Mesenchymal stem cell (in vitro differentiated cells and primary cell): ENCODE measurements at regions not wholly inside any gene's neighbourhood (a gene's known extent, or its start where the extent isn't known, plus 50 kb on each side); places are given as distances from the start of the nearest gene placed in this dataset.

Source experiments
- DNase-seq: peaks from one replicate; pipeline ENCODE4 v3.0.0-alpha.2; 2013
- H2AFZ ChIP-seq: one replicate; pipeline ENCODE4 v1.6.1; 2013; ENCODE audit warnings: low read depth, mild to moderate bottlenecking, control low read depth, inconsistent platforms, low read length, moderate library complexity
- H2AK5ac ChIP-seq: 2 replicates; pipeline ENCODE4 v1.6.1; 2013; ENCODE audit warnings: low read length, moderate library complexity, mild to moderate bottlenecking, inconsistent platforms; ENCODE audit not compliant: severe bottlenecking
- H2BK120ac ChIP-seq: one replicate; pipeline ENCODE4 v1.6.1; 2013; ENCODE audit warnings: low read depth, mild to moderate bottlenecking, inconsistent platforms, low read length, moderate library complexity
- H2BK12ac ChIP-seq, 2 experiments: one replicate each; pipeline ENCODE4 v1.6.1; 2013; ENCODE audit warnings: inconsistent platforms in 2 of 2, low read length in 2 of 2, mild to moderate bottlenecking in 2 of 2, moderate library complexity in 2 of 2, control low read depth in 1 of 2
- H2BK15ac ChIP-seq: one replicate; pipeline ENCODE4 v1.6.1; 2013; ENCODE audit warnings: mild to moderate bottlenecking, low read depth, inconsistent platforms; ENCODE audit not compliant: poor library complexity, severe bottlenecking
- H2BK5ac ChIP-seq: 2 replicates; pipeline ENCODE4 v1.6.1; 2013; ENCODE audit warnings: low read depth, mild to moderate bottlenecking, low read length, control low read depth, inconsistent platforms; ENCODE audit not compliant: poor library complexity, severe bottlenecking
- H3K14ac ChIP-seq, 2 experiments: one replicate each; pipeline ENCODE4 v1.6.1; 2013; ENCODE audit warnings: inconsistent platforms in 2 of 2, low read length in 2 of 2, control low read depth in 1 of 2, mild to moderate bottlenecking in 1 of 2, moderate library complexity in 1 of 2
- H3K18ac ChIP-seq, 2 experiments: one replicate each; pipeline ENCODE4 v1.6.1; 2013; ENCODE audit warnings: inconsistent platforms in 2 of 2, low read length in 2 of 2, control low read depth in 1 of 2, low read depth in 1 of 2, mild to moderate bottlenecking in 1 of 2
- H3K23ac ChIP-seq, 2 experiments: one replicate each; pipeline ENCODE4 v1.6.1; 2013; ENCODE audit warnings: inconsistent platforms in 2 of 2, low read length in 2 of 2, mild to moderate bottlenecking in 2 of 2, moderate library complexity in 2 of 2, control low read depth in 1 of 2
- H3K27ac ChIP-seq: 2 replicates; pipeline ENCODE4 v1.5.1; 2013; ENCODE audit warnings: mild to moderate bottlenecking, moderate library complexity, low read length, control low read depth, inconsistent platforms; ENCODE audit not compliant: poor library complexity, severe bottlenecking
- H3K27me3 ChIP-seq, 2 experiments: 2 replicates each; pipeline versions ENCODE4 v1.6.1 to v1.7.0; 2013; ENCODE audit warnings: low read length in 2 of 2, mild to moderate bottlenecking in 2 of 2, moderate library complexity in 2 of 2, control low read depth in 1 of 2, inconsistent platforms in 1 of 2; ENCODE audit not compliant: control insufficient read depth in 1 of 2, insufficient read depth in 1 of 2
- H3K36me3 ChIP-seq, 2 experiments: 2 replicates each; pipeline versions ENCODE4 v1.6.1 to v1.7.0; 2013; ENCODE audit warnings: low read length in 2 of 2, control low read depth in 1 of 2, inconsistent platforms in 1 of 2, low read depth in 1 of 2, mild to moderate bottlenecking in 1 of 2; ENCODE audit not compliant: insufficient read depth in 2 of 2, control insufficient read depth in 1 of 2
- H3K4ac ChIP-seq, 2 experiments: one replicate each; pipeline ENCODE4 v1.6.1; 2013; ENCODE audit warnings: inconsistent platforms in 2 of 2, low read length in 2 of 2, mild to moderate bottlenecking in 2 of 2, moderate library complexity in 2 of 2, control low read depth in 1 of 2, low read depth in 1 of 2
- H3K4me1 ChIP-seq: 2 replicates; pipeline ENCODE4 v1.6.1; 2013; ENCODE audit warnings: low read depth, low read length, control low read depth; ENCODE audit not compliant: control insufficient read depth, insufficient read depth
- H3K4me2 ChIP-seq: 2 replicates; pipeline ENCODE4 v1.6.1; 2013; ENCODE audit warnings: low read length, mild to moderate bottlenecking, inconsistent platforms; ENCODE audit not compliant: poor library complexity, severe bottlenecking
- H3K4me3 ChIP-seq, 2 experiments: 2 replicates each; pipeline versions ENCODE4 v1.5.1 to v1.7.0; 2013; ENCODE audit warnings: low read length in 2 of 2, mild to moderate bottlenecking in 2 of 2, control low read depth in 1 of 2, low read depth in 1 of 2; ENCODE audit not compliant: insufficient read depth in 1 of 2
- H3K79me1 ChIP-seq: replicated peaks from 2 replicates; pipeline ENCODE4 v1.6.1; 2013; ENCODE audit warnings: mild to moderate bottlenecking, control low read depth, low read length, inconsistent platforms; ENCODE audit not compliant: poor library complexity, severe bottlenecking
- H3K9ac ChIP-seq: 2 replicates; pipeline ENCODE4 v1.7.0; 2013; ENCODE audit warnings: mild to moderate bottlenecking, low read length, moderate library complexity
- H3K9me3 ChIP-seq: 2 replicates; pipeline ENCODE4 v1.7.0; 2013; ENCODE audit warnings: mild to moderate bottlenecking, low read length; ENCODE audit not compliant: control insufficient read depth
- H4K8ac ChIP-seq: one replicate; pipeline ENCODE4 v1.6.1; 2013; ENCODE audit warnings: inconsistent platforms, mild to moderate bottlenecking, low read length, moderate library complexity
- H4K91ac ChIP-seq: one replicate; pipeline ENCODE4 v1.6.1; 2013; ENCODE audit warnings: mild to moderate bottlenecking, low read length, inconsistent platforms
- WGBS: methylation state at CpG from one replicate; pipeline ENCODE4 v1.1.7; 2013; ENCODE audit warnings: mixed read lengths; 5-methylcytosine and 5-hydroxymethylcytosine counted together

GRCh38 chr5:53405396-53405795 lies 75.0 kb upstream of the FST start:
- H4K8ac ChIP-seq, result no peak overlapping the region
- H2AK5ac ChIP-seq, result no peak overlapping the region
- no peak overlapping the region for H2BK120ac ChIP-seq
- H2BK15ac ChIP-seq, result no peak overlapping the region
- H3K4me1 ChIP-seq, result no peaks in the 10 kb centered on the region
- no peaks in the 10 kb centered on the region for H3K79me1 ChIP-seq
- no peak overlapping the region for H3K18ac ChIP-seq
- H3K27ac ChIP-seq, result no peak overlapping the region
- no peak overlapping the region for H3K14ac ChIP-seq
- no peaks in the 10 kb centered on the region for H3K27me3 ChIP-seq
- H3K4me2 ChIP-seq, result no peak overlapping the region
- H3K23ac ChIP-seq, result no peak overlapping the region
- H3K4ac ChIP-seq, result no peak overlapping the region
- H3K36me3 ChIP-seq, result no peaks in the 10 kb centered on the region
- no peak overlapping the region for H2BK12ac ChIP-seq
- H3K9ac ChIP-seq, result no peak overlapping the region
- H4K91ac ChIP-seq, result no peak overlapping the region
- H2AFZ ChIP-seq, result no peak overlapping the region
- no peaks in the 10 kb centered on the region for H3K9me3 ChIP-seq
- peak; percentile 58 for DNase-seq
- no peak overlapping the region for H3K4me3 ChIP-seq
- 100% methylated on average over 1 of the region's 1 CpG for WGBS
- no peak overlapping the region for H2BK5ac ChIP-seq

DNA sequence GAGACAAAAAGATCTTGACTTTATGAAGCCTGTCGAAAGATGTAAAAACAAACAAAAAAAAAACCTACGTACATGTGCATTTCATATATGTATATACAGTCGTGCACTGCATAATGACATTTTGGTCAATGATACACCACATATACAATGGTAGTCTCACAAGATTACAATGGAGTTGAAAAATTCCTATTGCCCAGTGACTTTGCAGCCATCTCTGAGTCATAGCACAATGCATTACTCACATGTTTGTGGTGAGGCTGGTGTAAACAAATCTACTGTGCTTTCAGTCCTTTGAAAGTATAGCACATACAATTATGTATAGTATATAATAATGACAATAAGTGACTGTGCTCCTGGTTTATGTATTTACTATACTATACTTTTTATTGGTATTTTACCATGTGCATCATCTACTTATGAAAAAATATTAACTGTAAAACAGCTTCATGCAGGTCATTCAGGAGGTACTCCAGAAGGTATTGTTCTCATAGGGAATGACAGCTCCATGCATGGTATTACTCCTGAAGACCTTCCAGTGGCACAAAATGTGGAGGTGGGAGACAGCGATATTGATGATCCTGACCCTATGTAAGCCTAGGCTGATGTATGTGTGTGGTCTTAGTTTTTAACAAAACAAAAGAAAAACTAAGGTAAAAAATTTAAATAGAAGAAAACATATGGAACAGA lies 73.7 kb upstream of the FST start:
- DNase-seq, result peak; percentile 94
- H3K9me3 ChIP-seq, result no peaks in the 10 kb centered on the region
- H3K23ac ChIP-seq, result no peak overlapping the region
- no peak overlapping the region for H2BK15ac ChIP-seq
- H3K18ac ChIP-seq, result peak overlapping the region; percentile 61 to 99
- H4K8ac ChIP-seq, result peak overlapping the region; percentile 60
- no peak overlapping the region for H3K14ac ChIP-seq
- H3K4me3 ChIP-seq, result no peak overlapping the region
- no peaks in the 10 kb centered on the region for H3K27me3 ChIP-seq
- no peak overlapping the region for H2AFZ ChIP-seq
- H3K4me2 ChIP-seq, result no peak overlapping the region
- H2BK12ac ChIP-seq, result peak overlapping the region in 1 of 2 experiments; percentile 97
- no peaks in the 10 kb centered on the region for H3K79me1 ChIP-seq
- H3K4me1 ChIP-seq, result no peaks in the 10 kb centered on the region
- peak overlapping the region; percentile 78 for H3K27ac ChIP-seq
- H4K91ac ChIP-seq, result no peak overlapping the region
- H2BK5ac ChIP-seq, result no peak overlapping the region
- H3K9ac ChIP-seq, result peak overlapping the region; percentile 11
- no peak overlapping the region for H2AK5ac ChIP-seq
- H3K36me3 ChIP-seq, result no peaks in the 10 kb centered on the region
- 0% methylated on average over 1 of the region's 4 CpGs for WGBS
- no peak overlapping the region for H3K4ac ChIP-seq
- H2BK120ac ChIP-seq, result no peak overlapping the region

DNA sequence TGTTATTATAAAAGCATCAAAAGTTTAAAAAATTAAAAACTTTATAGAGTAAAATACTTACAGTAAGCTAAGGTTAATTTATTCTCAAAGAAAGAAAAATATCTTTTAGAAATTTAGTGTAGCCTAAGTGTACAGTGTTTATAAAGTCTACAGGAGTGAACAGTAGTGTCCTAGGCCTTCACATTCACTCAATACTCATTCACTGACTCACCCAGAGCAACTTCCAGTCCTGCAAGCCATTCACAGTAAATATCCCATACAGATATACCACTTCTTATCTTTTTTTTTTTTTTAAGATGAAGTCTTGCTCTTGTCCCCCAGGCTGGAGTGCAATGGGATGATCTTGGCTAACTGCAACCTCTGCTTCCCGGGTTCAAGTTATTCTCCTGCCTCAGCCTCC lies 73.1 kb upstream of the FST start:
- H3K4me1 ChIP-seq, result no peaks in the 10 kb centered on the region
- H3K27me3 ChIP-seq, result no peaks in the 10 kb centered on the region
- no peak overlapping the region for H4K8ac ChIP-seq
- no peak overlapping the region for H2BK120ac ChIP-seq
- H2BK15ac ChIP-seq, result no peak overlapping the region
- H2BK12ac ChIP-seq, result no peak overlapping the region
- no peak overlapping the region for H3K14ac ChIP-seq
- no peak overlapping the region for H3K27ac ChIP-seq
- H4K91ac ChIP-seq, result no peak overlapping the region
- H3K9ac ChIP-seq, result peak overlapping the region; percentile 11
- no peaks in the 10 kb centered on the region for H3K9me3 ChIP-seq
- no peak overlapping the region for H3K23ac ChIP-seq
- H2BK5ac ChIP-seq, result no peak overlapping the region
- H3K4me2 ChIP-seq, result no peak overlapping the region
- no peaks in the 10 kb centered on the region for H3K79me1 ChIP-seq
- WGBS, result 43% methylated on average over 1 of the region's 1 CpG
- H3K4ac ChIP-seq, result no peak overlapping the region
- no peak overlapping the region for H2AK5ac ChIP-seq
- peak; percentile 81 for DNase-seq
- no peak overlapping the region for H3K4me3 ChIP-seq
- no peaks in the 10 kb centered on the region for H3K36me3 ChIP-seq
- H2AFZ ChIP-seq, result no peak overlapping the region
- H3K18ac ChIP-seq, result no peak overlapping the region

DNA sequence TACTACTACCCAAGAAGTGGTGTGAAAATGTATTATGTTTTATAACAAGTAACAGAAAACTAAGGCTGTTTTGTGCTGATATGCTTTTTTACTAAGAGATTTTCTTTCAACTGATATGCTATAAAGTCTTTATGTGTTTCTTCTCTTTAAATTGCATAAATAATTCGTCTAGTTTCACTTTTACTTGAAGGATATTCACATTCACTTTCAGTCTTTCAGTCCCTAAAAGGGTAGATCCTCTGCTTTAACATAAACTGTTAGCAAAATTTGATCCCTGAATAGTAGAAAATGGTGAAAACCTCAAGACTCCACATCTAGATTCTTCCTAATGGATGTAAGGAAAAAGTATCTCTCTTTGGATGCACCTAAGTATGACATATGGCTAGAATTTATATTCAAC lies 69.0 kb upstream of the FST start:
- no peaks in the 10 kb centered on the region for H3K9me3 ChIP-seq
- H3K27ac ChIP-seq, result no peak overlapping the region
- no CpG with 5 or more reads among the region's 1 CpG for WGBS

More for the DNA sequence above, 69.0 kb upstream of the FST start:
- H2BK5ac ChIP-seq, result no peak overlapping the region
- no peak overlapping the region for H2BK12ac ChIP-seq
- peak overlapping the region in 1 of 2 experiments; percentile 39 for H3K4me3 ChIP-seq
- no peaks in the 10 kb centered on the region for H3K4me1 ChIP-seq
- no peak overlapping the region for H3K23ac ChIP-seq
- no peak overlapping the region for H3K4me2 ChIP-seq
- H3K79me1 ChIP-seq, result no peaks in the 10 kb centered on the region
- H3K27me3 ChIP-seq, result no peaks in the 10 kb centered on the region
- H3K9ac ChIP-seq, result peak overlapping the region; percentile 74
- no peak overlapping the region for H2AFZ ChIP-seq
- DNase-seq, result no peak
- H3K4ac ChIP-seq, result no peak overlapping the region
- no peak overlapping the region for H2AK5ac ChIP-seq
- no peaks in the 10 kb centered on the region for H3K36me3 ChIP-seq
- no peak overlapping the region for H2BK120ac ChIP-seq
- H4K91ac ChIP-seq, result no peak overlapping the region
- no peak overlapping the region for H4K8ac ChIP-seq
- no peak overlapping the region for H3K14ac ChIP-seq
- no peak overlapping the region for H3K18ac ChIP-seq
- H2BK15ac ChIP-seq, result no peak overlapping the region
